ENCODE measurements at regions not wholly inside any gene's neighbourhood (a gene's known extent, or its start where the extent isn't known, plus 50 kb on each side); places are given as distances from the start of the nearest gene placed in this dataset.

DNA sequence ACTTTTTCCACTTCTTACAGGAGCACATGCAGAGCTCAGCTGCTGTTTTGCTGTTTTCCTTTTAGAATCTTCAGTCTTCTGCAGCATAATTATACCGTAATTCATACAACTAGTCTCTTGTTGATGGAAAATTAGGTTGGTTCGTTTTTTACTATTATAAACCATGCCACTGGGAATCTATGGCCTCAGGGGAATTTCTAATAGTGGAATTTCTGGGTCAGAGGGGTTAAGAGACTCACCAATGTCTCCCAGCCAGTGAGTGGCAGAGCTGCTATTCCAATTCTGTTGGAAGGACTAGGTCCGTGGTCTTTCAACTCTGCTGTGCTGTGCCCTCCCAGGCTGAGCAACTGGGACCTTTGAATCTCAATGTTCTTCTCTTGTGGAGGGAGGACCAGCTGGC is 282.5 kb downstream of the ZSWIM6 start:
- ATAC-seq (ENCODE audit: low FRiP score), result no peak
- TF ChIP-seq, protein P1, sequence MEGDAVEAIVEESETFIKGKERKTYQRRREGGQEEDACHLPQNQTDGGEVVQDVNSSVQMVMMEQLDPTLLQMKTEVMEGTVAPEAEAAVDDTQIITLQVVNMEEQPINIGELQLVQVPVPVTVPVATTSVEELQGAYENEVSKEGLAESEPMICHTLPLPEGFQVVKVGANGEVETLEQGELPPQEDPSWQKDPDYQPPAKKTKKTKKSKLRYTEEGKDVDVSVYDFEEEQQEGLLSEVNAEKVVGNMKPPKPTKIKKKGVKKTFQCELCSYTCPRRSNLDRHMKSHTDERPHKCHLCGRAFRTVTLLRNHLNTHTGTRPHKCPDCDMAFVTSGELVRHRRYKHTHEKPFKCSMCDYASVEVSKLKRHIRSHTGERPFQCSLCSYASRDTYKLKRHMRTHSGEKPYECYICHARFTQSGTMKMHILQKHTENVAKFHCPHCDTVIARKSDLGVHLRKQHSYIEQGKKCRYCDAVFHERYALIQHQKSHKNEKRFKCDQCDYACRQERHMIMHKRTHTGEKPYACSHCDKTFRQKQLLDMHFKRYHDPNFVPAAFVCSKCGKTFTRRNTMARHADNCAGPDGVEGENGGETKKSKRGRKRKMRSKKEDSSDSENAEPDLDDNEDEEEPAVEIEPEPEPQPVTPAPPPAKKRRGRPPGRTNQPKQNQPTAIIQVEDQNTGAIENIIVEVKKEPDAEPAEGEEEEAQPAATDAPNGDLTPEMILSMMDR (IDR thresholded peaks at IDR 0.05), result no peak
- no peak for DNase-seq (ENCODE audit: low spot score)

DNA sequence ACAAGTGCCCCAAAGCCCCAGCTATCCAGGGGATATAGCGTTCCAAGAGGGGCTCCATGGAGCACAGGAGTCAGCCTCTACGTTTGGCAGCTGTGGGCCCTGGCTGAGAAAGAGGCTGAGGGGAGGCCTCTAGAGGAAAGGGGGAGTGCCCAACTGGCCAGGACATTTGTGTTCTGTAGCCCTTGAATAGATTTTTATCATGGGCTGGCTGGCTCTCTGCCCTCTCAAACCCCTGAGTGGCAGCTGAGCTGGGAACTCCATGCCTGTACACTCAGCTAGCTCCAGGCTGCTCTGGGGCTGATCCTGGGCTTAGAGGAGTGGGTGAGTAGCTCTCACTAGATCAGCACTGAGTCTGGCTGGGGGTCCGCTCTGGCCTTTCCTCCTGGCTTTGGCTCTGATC is 285.0 kb downstream of the ZSWIM6 start:
- ATAC-seq (ENCODE audit: low FRiP score) (no peak), DNase-seq (ENCODE audit: low spot score) (no peak)
- TF ChIP-seq, protein P1 (IDR thresholded peaks at IDR 0.05), result no peak

DNA sequence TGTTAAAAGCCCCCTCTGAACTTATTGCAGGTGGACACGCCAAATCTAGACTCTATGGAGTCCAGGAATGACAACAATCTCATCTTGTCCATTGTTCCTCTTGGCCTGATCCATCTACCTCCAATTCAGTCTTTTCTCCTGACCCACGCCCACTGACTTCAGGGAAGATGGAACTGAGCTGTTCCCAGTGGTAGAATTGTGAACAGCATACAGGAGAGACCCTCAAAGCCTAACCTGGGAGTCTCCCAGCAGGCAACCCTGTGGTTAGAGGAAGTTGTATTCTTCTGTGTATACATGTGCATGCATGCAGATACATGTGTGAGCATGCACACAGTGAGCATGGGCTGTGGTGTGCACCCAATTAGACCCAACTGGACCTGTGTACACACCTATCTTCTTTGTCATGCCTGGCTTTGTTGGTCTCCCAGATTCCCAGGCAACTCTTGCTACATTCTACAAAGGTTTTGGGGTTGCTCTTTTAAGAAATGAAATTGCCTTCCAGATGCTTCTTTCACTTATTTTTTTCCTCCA is 286.0 kb downstream of the ZSWIM6 start:
- ATAC-seq (ENCODE audit: low FRiP score) (no peak), DNase-seq (ENCODE audit: low spot score) (no peak)
- TF ChIP-seq, protein P1 (IDR thresholded peaks at IDR 0.05), result no peak

DNA sequence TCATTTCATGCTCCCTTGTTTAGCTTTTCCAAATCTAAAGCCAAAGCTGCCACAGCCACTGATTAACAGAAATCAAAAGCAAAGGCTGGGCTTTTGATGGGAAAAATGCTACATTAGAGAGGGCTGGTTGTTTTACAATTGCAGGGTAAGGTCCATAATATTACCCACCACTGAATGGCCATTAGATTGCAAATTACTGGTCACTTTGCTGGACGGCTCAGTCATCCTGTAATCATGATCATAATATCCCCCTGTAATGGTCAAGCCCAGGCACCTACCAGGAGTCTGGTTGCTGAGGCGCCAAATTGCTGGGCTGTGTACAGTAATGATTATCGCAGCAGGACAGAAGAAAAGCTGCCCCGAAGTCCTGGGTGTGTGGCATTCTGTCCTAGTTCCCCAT is 286.5 kb downstream of the ZSWIM6 start:
- ATAC-seq (ENCODE audit: low FRiP score) (no peak), DNase-seq (ENCODE audit: low spot score) (no peak)
- TF ChIP-seq, protein P1 (IDR thresholded peaks at IDR 0.05), result no peak

DNA sequence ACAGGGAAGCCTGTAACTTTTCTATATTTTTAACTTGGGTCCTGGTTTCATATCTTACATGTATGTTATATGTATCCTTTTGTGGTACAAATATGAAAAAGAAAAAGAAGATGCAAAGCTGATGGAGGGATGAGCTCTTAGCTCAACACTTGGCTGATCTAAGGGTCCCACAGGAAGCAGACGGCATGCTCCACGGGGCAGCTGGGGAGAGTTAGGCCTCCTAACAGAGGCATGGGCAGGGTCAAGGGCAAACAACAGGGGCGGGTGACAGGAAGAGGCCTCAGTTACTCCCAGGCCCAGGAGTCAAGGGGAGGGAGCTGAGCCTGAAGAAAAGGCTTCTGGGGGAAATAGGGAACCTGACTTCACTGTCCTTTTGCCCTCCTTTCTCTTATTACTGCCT is 287.2 kb downstream of the ZSWIM6 start:
- TF ChIP-seq, protein P1 (IDR thresholded peaks at IDR 0.05), result no peak
- no peak for DNase-seq (ENCODE audit: low spot score)

DNA sequence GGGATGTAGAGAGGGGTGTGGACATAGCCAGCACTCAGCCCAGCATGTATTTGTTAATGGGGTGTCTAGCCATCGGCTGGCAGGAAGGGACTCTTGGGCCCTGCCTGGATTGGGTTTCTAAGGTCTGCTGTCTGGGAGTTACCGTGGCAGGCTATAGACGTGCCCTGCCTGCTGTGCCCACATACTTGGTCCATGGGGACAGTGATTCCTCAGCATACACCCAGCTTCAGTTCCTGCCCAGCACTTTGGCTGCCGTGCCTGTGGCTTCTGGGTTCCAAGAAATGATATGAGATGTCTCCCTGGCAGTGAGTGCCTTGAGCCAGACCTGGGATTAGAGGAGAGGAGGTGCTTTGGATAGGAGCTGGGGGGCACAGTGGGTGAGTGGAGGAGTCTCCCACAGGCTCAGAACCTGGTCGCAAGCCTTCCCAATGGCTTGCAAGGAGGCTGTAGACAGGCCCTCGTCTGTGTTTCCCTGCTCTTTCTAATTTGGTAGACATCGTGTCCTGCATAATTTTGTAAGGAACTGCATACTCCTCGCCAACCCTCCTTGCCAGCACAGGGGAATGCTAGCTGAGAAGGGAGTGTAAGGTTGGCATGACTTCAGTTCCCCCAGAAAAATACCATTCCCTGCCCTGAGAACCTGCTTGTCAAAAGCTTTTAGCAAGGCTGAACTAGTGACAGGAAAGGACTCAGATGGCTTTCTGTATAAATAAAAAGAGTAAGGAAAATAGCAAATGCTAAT is 287.9 kb downstream of the ZSWIM6 start:
- ATAC-seq (ENCODE audit: low FRiP score), result no peak
- DNase-seq (ENCODE audit: low spot score), result no peak
- TF ChIP-seq, protein P1 (IDR thresholded peaks at IDR 0.05), result no peak

More for the DNA sequence above, 287.2 kb downstream of the ZSWIM6 start:
- no peak for ATAC-seq (ENCODE audit: low FRiP score)

DNA sequence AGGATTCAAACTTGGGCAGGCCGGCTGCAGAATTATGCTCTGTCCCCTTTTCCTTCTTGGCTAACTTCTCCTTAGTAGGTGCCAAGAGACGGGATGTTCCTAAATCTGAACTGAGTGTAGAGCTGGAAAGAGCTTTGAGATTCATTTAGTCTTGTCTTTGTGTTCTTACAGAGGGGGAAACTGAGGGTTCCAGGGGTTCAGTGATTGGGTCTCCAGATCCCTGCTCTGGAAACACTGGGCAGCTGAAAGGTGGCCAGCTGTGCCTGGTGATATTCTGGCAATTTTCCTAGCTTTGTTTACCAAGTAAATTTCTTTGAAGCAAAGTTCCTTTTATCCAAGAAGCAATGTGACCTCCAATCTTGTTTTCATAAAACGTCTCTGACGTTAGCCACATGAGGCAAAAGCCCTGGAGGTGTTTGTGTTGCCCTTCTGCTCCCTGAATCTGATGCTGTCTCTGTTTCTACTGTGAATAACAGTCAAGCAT is 288.7 kb downstream of the ZSWIM6 start:
- ATAC-seq (ENCODE audit: low FRiP score) (no peak), DNase-seq (ENCODE audit: low spot score) (no peak)
- TF ChIP-seq, protein P1 (IDR thresholded peaks at IDR 0.05), result no peak
